ENCODE measurements at regions not wholly inside any gene's neighbourhood (a gene's known extent, or its start where the extent isn't known, plus 50 kb on each side); places are given as distances from the start of the nearest gene placed in this dataset.
"Not testable (repeated sequence)": the region's sequence is repeated elsewhere in the genome, so short reads cannot be mapped to it uniquely, and the experiment has no call there.

DNA sequence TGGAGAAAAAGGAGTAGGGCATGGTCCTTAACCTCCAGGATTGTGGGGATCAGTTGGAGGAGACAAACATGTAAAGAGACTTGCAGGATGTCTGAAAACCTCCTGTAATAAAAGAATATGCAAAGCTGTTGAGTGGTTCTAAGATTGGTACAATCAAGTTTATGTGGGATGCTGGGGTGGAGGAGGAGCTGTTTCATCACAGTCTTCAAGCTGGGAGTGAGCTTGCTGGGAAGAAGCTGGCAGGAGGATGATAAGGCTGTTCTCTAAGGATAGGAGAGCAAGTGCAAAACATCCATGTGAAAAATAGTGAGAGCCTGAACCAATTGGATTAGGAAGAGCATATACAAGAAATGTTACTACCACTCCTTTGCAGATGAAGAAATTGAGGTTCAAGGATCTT lies 161.9 kb upstream of the CRIM1 start:
- no peak overlapping the region for H3K4me3 ChIP-seq (ENCODE audit: low read length)
- DNase-seq (ENCODE audit: low read depth): no peak
- TF ChIP-seq, protein P1, sequence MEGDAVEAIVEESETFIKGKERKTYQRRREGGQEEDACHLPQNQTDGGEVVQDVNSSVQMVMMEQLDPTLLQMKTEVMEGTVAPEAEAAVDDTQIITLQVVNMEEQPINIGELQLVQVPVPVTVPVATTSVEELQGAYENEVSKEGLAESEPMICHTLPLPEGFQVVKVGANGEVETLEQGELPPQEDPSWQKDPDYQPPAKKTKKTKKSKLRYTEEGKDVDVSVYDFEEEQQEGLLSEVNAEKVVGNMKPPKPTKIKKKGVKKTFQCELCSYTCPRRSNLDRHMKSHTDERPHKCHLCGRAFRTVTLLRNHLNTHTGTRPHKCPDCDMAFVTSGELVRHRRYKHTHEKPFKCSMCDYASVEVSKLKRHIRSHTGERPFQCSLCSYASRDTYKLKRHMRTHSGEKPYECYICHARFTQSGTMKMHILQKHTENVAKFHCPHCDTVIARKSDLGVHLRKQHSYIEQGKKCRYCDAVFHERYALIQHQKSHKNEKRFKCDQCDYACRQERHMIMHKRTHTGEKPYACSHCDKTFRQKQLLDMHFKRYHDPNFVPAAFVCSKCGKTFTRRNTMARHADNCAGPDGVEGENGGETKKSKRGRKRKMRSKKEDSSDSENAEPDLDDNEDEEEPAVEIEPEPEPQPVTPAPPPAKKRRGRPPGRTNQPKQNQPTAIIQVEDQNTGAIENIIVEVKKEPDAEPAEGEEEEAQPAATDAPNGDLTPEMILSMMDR (IDR thresholded peaks at IDR 0.05; ENCODE audit: insufficient read depth, low read depth, low read length, missing control alignments): no peak

DNA sequence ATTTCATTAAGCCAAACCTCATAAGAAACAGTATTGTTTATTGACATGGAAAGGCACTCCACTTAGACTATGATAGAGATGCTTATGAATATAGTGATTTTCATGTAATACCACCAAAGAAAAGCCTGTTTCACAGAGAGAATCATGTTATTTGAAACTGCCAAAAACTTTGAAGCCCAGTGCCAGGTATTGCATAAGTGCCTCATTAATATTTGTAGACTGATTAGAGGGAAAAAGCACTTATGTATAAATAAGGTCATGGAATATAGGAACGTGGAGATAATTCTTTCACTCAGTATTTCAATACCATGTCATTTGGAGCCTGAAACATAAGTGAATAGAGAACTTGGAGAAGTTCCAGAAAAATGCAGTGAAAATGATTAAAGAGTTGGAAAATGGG lies 162.6 kb upstream of the CRIM1 start:
- H3K4me3 ChIP-seq (ENCODE audit: low read length): no peak overlapping the region
- TF ChIP-seq, protein P1 (IDR thresholded peaks at IDR 0.05; ENCODE audit: insufficient read depth, low read depth, low read length, missing control alignments): no peak
- no peak for DNase-seq (ENCODE audit: low read depth)

DNA sequence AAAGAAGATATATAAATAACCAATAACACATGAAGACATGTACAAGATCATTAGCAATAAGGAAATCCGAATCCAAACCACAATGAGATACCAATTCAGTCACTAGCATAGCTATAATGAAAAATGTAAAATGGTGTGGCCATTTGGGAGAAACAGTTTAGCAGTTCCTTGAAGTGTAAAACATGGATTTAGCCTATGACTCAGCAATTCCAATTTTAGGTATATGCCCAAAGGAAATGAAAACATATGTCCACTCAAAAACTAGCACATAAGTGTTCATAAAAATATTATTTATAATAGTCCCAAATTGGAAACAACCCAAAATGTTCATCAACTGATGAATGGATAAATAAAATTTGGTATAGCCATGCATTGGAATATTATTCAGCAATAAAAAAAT lies 165.5 kb upstream of the CRIM1 start:
- TF ChIP-seq, protein P1 (IDR thresholded peaks at IDR 0.05; ENCODE audit: insufficient read depth, low read depth, low read length, missing control alignments): no peak
- no peak for DNase-seq (ENCODE audit: low read depth)
- H3K4me3 ChIP-seq (ENCODE audit: low read length): no peak overlapping the region

DNA sequence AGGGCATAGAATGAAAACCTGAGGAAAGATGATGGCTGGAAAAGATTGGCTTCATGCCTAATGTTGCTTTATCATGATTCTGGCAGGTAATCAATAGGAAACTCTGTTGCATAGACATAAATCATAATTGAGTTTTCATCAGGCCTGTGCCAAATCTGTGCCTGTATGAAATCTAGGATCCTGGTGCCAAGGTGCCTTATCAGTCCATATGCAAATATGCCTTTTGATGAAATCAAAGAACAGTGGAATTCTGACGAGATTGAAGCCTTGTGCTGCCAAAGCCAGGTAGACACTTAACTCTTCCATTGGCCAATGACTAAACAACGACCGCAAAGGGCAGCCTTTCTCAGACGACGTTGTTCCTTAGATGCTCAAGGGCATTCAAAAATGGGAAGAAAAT lies 170.0 kb upstream of the CRIM1 start:
- no peak overlapping the region for H3K4me3 ChIP-seq (ENCODE audit: low read length)
- TF ChIP-seq, protein P1 (IDR thresholded peaks at IDR 0.05; ENCODE audit: insufficient read depth, low read depth, low read length, missing control alignments): no peak
- DNase-seq (ENCODE audit: low read depth): no peak

DNA sequence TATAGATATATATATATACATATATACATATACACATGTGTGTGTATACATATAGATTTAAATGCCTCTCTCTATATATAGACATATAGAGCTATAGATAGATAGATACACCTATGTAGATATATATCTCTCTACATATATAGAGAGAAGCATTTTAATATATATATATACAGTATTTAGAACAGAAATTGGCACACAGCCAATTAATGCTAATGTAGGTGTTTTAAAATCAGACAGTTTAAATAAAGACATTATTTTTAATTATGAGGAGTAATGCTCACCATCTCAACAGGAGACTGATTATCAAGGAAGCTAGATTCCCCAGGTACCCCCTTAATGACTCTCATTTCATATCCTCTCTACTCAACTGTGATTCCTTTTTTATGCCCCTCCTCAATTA lies 170.7 kb upstream of the CRIM1 start:
- DNase-seq (ENCODE audit: low read depth): no peak
- no peak overlapping the region for H3K4me3 ChIP-seq (ENCODE audit: low read length)
- TF ChIP-seq, protein P1 (IDR thresholded peaks at IDR 0.05; ENCODE audit: insufficient read depth, low read depth, low read length, missing control alignments): no peak

DNA sequence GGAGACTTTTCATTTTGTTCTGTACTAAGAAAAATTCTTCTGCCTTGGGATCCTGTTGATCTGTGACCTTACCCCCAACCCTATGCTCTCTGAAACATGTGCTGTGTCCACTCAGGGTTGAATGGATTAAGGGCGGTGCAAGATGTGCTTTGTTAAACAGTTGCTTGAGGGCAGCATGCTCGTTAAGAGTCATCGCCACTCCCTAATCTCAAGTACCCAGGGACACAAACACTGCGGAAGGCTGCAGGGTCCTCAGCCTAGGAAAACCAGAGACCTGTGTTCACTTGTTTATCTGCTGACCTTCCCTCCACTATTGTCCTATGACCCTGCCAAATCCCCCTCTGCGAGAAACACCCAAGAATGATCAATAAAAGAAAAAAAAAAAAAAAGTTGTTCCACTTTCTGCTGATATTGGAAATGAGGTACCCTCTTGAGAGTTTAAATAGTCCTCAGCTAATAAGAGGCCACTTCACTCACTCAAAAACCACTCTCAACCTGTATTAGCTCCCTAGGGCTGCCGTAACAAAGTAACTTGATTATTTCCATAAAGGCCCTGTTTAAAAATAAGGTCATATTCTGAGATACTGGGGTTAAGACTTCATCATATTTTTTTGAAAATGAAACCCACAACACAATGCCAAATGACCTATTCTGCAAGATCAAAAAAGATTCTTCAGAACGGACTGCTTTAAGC lies 174.6 kb upstream of the CRIM1 start:
- not testable (repeated sequence) for H3K4me3 ChIP-seq (ENCODE audit: low read length); DNase-seq (ENCODE audit: low read depth)

DNA sequence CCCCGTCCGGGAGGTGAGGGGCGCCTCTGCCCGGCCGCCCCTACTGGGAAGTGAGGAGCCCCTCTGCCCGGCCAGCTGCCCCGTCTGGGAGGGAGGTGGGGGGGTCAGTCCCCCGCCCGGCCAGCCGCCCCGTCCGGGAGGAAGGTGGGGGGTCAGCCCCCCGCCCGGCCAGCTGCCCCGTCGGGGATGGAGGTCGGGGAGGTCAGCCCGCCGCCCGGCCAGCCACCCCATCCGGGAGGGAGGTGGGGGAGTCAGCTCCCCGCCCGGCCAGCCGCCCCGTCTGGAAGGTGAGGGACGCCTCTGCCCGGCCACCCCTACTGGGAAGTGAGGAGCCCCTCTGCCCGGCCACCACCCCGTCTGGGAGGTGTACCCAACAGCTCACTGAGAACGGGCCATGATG lies 175.3 kb upstream of the CRIM1 start:
- not testable (repeated sequence) for H3K4me3 ChIP-seq (ENCODE audit: low read length); DNase-seq (ENCODE audit: low read depth)

DNA sequence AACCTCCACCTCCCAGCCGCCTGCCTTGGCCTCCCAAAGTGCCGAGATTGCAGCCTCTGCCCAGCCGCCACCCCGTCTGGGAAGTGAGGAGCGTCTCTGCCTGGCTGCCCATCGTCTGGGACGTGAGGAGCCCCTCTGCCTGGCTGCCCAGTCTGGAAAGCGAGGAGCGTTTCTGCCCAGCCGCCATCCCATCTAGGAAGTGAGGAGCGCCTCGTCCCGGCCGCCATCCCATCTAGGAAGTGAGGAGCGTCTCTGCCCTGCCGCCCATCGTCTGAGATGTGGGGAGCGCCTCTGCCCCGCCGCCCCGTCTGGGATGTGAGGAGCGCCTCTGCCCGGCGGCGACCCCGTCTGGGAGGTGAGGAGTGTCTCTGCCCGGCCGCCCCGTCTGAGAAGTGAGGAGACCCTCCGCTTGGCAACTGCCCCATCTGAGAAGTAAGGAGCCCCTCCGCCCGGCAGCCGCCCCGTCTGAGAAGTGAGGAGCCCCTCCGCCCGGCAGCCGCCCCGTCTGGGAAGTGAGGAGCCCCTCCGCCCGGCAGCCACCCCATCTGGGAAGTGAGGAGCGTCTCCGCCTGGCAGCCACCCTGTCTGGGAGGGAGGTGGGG lies 175.8 kb upstream of the CRIM1 start:
- DNase-seq (ENCODE audit: low read depth); H3K4me3 ChIP-seq (ENCODE audit: low read length): not testable (repeated sequence)
